ENCODE measurements at regions not wholly inside any gene's neighbourhood (a gene's known extent, or its start where the extent isn't known, plus 50 kb on each side); places are given as distances from the start of the nearest gene placed in this dataset.

DNA sequence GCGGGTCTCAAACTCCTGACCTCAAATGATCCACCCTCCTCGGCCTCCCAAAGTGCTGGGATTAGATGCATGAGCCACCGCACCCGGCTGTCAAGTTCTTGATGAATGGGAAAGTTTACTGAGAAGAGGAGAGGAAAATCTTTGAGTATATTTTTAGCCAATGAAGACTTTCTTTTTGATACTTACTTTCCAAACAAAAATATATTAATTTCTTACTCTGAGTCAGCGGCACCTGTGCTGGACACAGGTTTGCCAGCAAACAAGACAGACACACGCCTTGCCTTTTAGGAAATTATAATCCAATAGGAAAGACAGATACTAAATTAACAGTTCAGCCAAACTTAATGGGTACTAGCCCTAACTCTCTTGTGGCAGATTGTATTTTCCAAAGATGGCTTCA lies 166.6 kb downstream of the SHQ1 start:
- no peak for DNase-seq (ENCODE audit: low read depth)
- TF ChIP-seq, protein P1, sequence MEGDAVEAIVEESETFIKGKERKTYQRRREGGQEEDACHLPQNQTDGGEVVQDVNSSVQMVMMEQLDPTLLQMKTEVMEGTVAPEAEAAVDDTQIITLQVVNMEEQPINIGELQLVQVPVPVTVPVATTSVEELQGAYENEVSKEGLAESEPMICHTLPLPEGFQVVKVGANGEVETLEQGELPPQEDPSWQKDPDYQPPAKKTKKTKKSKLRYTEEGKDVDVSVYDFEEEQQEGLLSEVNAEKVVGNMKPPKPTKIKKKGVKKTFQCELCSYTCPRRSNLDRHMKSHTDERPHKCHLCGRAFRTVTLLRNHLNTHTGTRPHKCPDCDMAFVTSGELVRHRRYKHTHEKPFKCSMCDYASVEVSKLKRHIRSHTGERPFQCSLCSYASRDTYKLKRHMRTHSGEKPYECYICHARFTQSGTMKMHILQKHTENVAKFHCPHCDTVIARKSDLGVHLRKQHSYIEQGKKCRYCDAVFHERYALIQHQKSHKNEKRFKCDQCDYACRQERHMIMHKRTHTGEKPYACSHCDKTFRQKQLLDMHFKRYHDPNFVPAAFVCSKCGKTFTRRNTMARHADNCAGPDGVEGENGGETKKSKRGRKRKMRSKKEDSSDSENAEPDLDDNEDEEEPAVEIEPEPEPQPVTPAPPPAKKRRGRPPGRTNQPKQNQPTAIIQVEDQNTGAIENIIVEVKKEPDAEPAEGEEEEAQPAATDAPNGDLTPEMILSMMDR (IDR thresholded peaks at IDR 0.05; ENCODE audit: low read length, missing control alignments): no peak

DNA sequence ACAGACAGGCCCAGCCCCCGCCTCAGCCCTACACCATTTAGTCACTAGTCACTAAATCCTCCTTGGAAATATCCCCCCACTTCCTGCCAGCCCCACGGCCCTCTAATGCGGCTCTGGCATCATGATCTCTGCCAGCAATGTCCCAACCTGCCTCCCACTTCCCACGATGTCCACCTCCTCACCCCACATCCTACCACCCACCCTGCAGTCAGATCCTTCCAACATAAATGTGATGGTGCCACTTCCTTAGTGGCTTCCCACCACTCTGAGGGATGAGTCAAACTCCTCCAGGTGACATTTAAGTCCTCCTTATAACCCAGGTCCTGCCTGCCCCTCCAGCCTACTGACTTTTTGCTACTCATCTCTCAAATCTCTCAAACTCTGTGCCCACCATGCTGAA lies 167.5 kb downstream of the SHQ1 start:
- DNase-seq (ENCODE audit: low read depth): no peak
- H3K4me3 ChIP-seq (replicated peaks; ENCODE audit: low read depth, low read length): no peak overlapping the region
- TF ChIP-seq, protein P1 (IDR thresholded peaks at IDR 0.05; ENCODE audit: low read length, missing control alignments): no peak

More for the DNA sequence above, 166.6 kb downstream of the SHQ1 start:
- H3K4me3 ChIP-seq (replicated peaks; ENCODE audit: low read depth, low read length): no peak overlapping the region

DNA sequence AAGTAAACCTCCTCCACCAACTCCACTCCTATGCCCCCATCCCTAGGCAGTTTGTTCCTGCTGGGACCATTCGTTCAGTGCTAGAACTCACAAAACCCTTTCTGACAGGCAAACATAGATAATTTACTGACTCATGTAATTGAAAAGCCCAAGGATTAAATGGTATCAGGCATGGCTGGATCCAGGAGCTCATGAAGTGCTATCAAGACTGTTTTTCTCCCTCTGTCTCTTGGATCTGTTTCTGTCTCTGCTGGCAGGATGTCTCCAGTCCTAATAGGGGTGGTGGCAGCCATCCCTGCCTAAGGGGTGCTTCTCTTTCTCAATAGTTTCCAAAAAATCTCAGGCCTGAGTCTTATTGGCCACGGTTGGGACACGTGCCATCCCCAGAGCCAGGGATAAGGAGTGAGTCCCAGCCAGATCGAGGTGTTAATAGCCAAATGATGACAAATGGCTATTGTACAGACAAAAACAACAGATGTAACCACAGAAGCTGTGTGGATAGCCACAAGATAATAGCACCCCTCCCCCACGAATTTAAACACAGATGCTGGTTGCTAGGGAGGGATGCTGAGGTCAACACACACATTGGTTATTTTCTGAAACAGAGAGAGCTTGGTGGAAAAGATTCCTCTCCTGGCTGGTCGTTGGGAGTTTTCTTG lies 168.6 kb downstream of the SHQ1 start:
- TF ChIP-seq, protein P1 (IDR thresholded peaks at IDR 0.05; ENCODE audit: low read length, missing control alignments): no peak
- DNase-seq (ENCODE audit: low read depth): no peak
- H3K4me3 ChIP-seq (replicated peaks; ENCODE audit: low read depth, low read length): no peak overlapping the region

DNA sequence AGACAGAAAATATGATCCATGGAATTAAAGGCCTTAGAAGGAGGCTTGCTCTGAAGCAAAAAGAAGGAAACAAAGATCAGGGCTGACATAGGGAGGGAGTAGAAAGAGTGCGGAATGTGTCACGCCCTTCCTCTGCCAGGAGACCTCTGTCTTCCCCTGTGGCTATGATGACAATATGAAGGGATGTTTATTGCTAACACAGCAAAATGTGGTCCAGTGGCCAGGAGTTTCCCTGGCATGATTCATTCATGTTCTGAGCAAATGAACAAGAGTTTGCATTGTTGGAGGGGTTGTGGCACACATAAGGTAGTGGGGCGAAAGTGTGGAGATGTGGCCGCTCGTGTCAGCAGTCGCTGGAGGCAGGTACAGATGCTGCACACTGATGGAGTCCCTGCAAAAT lies 169.4 kb downstream of the SHQ1 start:
- DNase-seq (ENCODE audit: low read depth): no peak
- H3K4me3 ChIP-seq (replicated peaks; ENCODE audit: low read depth, low read length): no peak overlapping the region
- TF ChIP-seq, protein P1 (IDR thresholded peaks at IDR 0.05; ENCODE audit: low read length, missing control alignments): no peak

DNA sequence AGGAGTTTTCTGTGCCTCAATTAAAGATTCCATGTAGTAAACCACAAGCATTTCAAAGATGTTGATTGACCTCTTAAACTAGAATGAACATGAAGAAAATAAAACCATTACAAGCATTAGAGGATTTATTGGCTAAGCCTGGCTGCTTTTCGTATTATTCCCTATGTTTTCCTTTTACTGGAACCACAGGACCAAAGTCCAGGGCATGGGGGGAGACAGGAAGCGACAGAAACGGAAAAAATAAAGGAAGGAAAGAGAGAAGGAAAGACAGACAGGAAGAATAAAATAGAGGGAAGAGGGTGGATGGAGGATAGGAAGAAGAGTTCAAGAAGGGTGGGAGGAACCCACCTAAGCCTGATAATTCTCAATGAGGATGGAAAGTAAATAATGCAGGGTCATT lies 169.9 kb downstream of the SHQ1 start:
- DNase-seq (ENCODE audit: low read depth): no peak
- TF ChIP-seq, protein P1 (IDR thresholded peaks at IDR 0.05; ENCODE audit: low read length, missing control alignments): no peak
- no peak overlapping the region for H3K4me3 ChIP-seq (replicated peaks; ENCODE audit: low read depth, low read length)

DNA sequence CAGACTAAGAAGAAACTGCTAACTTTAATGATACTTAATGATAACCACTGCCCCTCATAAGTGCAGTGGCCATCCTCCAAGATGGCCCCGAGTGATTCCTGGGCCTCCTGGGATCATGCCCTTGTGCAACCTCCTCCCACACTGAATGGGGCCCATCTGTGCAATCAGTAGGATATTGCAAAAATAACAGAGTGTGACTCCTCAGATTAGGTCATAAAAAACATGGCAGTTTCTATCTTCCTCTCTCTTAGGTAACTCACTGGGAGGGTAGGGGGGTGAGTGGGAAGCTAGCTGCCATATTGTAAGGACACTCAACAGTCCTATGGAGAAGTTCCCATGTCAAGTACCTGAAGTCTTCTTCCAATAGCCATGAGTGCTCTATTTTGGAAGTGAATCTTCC lies 173.0 kb downstream of the SHQ1 start:
- no peak overlapping the region for H3K4me3 ChIP-seq (replicated peaks; ENCODE audit: low read depth, low read length)
- TF ChIP-seq, protein P1 (IDR thresholded peaks at IDR 0.05; ENCODE audit: low read length, missing control alignments): no peak
- no peak for DNase-seq (ENCODE audit: low read depth)

All from fibroblast of pulmonary artery (primary cell).